H9 (cell line): ENCODE measurements at regions not wholly inside any gene's neighbourhood (a gene's known extent, or its start where the extent isn't known, plus 50 kb on each side); places are given as distances from the start of the nearest gene placed in this dataset.

Experiments used
- DNase-seq: peaks from one replicate; pipeline ENCODE4 v3.0.0-alpha.2; 2017
- H2AFZ ChIP-seq: one replicate; pipeline ENCODE4 v1.6.1; 2013; ENCODE audit warnings: mild to moderate bottlenecking, low read length, control low read depth, moderate library complexity
- H2AK5ac ChIP-seq: 2 replicates; pipeline ENCODE4 v1.6.1; 2013; ENCODE audit warnings: low read length, control low read depth, mixed read lengths; ENCODE audit not compliant: insufficient read length
- H2BK120ac ChIP-seq: one replicate; pipeline ENCODE4 v1.6.1; 2013; ENCODE audit warnings: low read depth, mild to moderate bottlenecking, low read length, control low read depth, inconsistent platforms; ENCODE audit not compliant: poor library complexity, severe bottlenecking
- H2BK12ac ChIP-seq: 2 replicates; pipeline ENCODE4 v1.6.1; 2013; ENCODE audit warnings: low read length, control low read depth, mixed read lengths, low read depth; ENCODE audit not compliant: insufficient read length
- H2BK15ac ChIP-seq: 2 replicates; pipeline ENCODE4 v1.6.1; 2013; ENCODE audit warnings: low read depth, low read length, control low read depth
- H2BK20ac ChIP-seq: one replicate; pipeline ENCODE4 v1.6.1; 2013; ENCODE audit warnings: low read depth, mild to moderate bottlenecking, low read length, control low read depth, inconsistent platforms; ENCODE audit not compliant: poor library complexity, severe bottlenecking
- H2BK5ac ChIP-seq: 2 replicates; pipeline ENCODE4 v1.6.1; 2013; ENCODE audit warnings: low read length, control low read depth, mixed read lengths; ENCODE audit not compliant: insufficient read length
- H3K14ac ChIP-seq: 2 replicates; pipeline ENCODE4 v1.6.1; 2013; ENCODE audit warnings: low read length, control low read depth; ENCODE audit not compliant: insufficient read depth
- H3K18ac ChIP-seq: 2 replicates; pipeline ENCODE4 v1.6.1; 2013; ENCODE audit warnings: low read depth, mild to moderate bottlenecking, mixed read lengths, low read length, control low read depth; ENCODE audit not compliant: insufficient read length
- H3K23ac ChIP-seq: 2 replicates; pipeline ENCODE4 v1.6.1; 2013; ENCODE audit warnings: low read length, control low read depth, mixed read lengths, low read depth; ENCODE audit not compliant: insufficient read length
- H3K23me2 ChIP-seq: 2 replicates; pipeline ENCODE4 v1.6.1; 2013; ENCODE audit warnings: low read depth, mild to moderate bottlenecking, mixed read lengths, low read length, control low read depth; ENCODE audit not compliant: insufficient read length, poor library complexity, severe bottlenecking
- H3K27ac ChIP-seq: 2 replicates; pipeline ENCODE4 v1.5.1; 2013; ENCODE audit warnings: low read length, control low read depth, mixed read lengths, low read depth; ENCODE audit not compliant: insufficient read length
- H3K27me3 ChIP-seq: 2 replicates; pipeline ENCODE4 v1.6.1; 2013; ENCODE audit warnings: low read length, control low read depth, inconsistent platforms; ENCODE audit not compliant: insufficient read depth
- H3K4ac ChIP-seq: 2 replicates; pipeline ENCODE4 v1.6.1; 2013; ENCODE audit warnings: low read depth, mild to moderate bottlenecking, control low read depth, inconsistent platforms, low read length, moderate library complexity
- H3K4me1 ChIP-seq: 2 replicates; pipeline ENCODE4 v1.6.1; 2013; ENCODE audit warnings: low read length, control low read depth, inconsistent platforms; ENCODE audit not compliant: insufficient read depth
- H3K4me2 ChIP-seq: 2 replicates; pipeline ENCODE4 v1.6.1; 2013; ENCODE audit warnings: low read length, control low read depth, mixed read lengths; ENCODE audit not compliant: insufficient read length, insufficient read depth
- H3K56ac ChIP-seq: 2 replicates; pipeline ENCODE4 v1.6.1; 2013; ENCODE audit warnings: low read depth, mild to moderate bottlenecking, mixed read lengths, low read length, control low read depth; ENCODE audit not compliant: insufficient read length
- H3K79me1 ChIP-seq: 2 replicates; pipeline ENCODE4 v1.6.1; 2013; ENCODE audit warnings: low read depth, mild to moderate bottlenecking, moderate library complexity, low read length, control low read depth, inconsistent platforms; ENCODE audit not compliant: insufficient read depth, poor library complexity, severe bottlenecking
- H3K79me2 ChIP-seq: 2 replicates; pipeline ENCODE4 v1.6.1; 2013; ENCODE audit warnings: low read length, control low read depth, inconsistent platforms; ENCODE audit not compliant: insufficient read depth
- H3K9ac ChIP-seq: 2 replicates; pipeline ENCODE4 v1.6.1; 2013; ENCODE audit warnings: low read length, control low read depth, mixed read lengths; ENCODE audit not compliant: insufficient read length; ENCODE audit errors: extremely low read depth
- H3K9me3 ChIP-seq: one replicate; pipeline ENCODE4 v1.6.1; 2013; ENCODE audit warnings: low read depth, low read length, inconsistent platforms; ENCODE audit not compliant: control insufficient read depth
- H3T11ph ChIP-seq: one replicate; pipeline ENCODE4 v1.6.1; 2013; ENCODE audit warnings: mild to moderate bottlenecking, low read length, control low read depth, inconsistent platforms
- H4K20me1 ChIP-seq: one replicate; pipeline ENCODE4 v1.6.1; 2013; ENCODE audit not compliant: control insufficient read depth, insufficient read length, insufficient read depth
- H4K5ac ChIP-seq: 2 replicates; pipeline ENCODE4 v1.6.1; 2013; ENCODE audit warnings: low read depth, mild to moderate bottlenecking, mixed read lengths, low read length, control low read depth; ENCODE audit not compliant: insufficient read length
- H4K8ac ChIP-seq: replicated peaks from 2 replicates; pipeline ENCODE4 v1.6.1; 2013; ENCODE audit warnings: low read length, control low read depth, mixed read lengths, low read depth; ENCODE audit not compliant: insufficient read length
- H4K91ac ChIP-seq: 2 replicates; pipeline ENCODE4 v1.6.1; 2013; ENCODE audit warnings: low read depth, mild to moderate bottlenecking, moderate library complexity, mixed read lengths, low read length, control low read depth; ENCODE audit not compliant: insufficient read length
- H3K27ac Mint-ChIP-seq, 3 experiments: 2 replicates in 2 of 3; 3 replicates in 1 of 3; pipeline ENCODE4 v1.8.0; 2020 to 2021; ENCODE audit warnings: mixed read lengths in 3 of 3, mild to moderate bottlenecking in 1 of 3, moderate library complexity in 1 of 3
- H3K27me3 Mint-ChIP-seq: 2 replicates; pipeline ENCODE4 v1.8.0; 2021; ENCODE audit warnings: low read depth, mild to moderate bottlenecking, moderate library complexity, mixed read lengths
- H3K36me3 Mint-ChIP-seq, 3 experiments: 2 replicates in 2 of 3; 3 replicates in 1 of 3; pipeline ENCODE4 v1.8.0; 2020 to 2021; ENCODE audit warnings: low read depth in 3 of 3, mixed read lengths in 3 of 3; ENCODE audit not compliant: insufficient read depth in 1 of 3
- H3K4me1 Mint-ChIP-seq, 2 experiments: 2 replicates each; pipeline ENCODE4 v1.8.0; 2020; ENCODE audit warnings: mixed read lengths in 2 of 2
- H3K4me3 Mint-ChIP-seq, 2 experiments: 2 replicates in 1 of 2; 3 replicates in 1 of 2; pipeline ENCODE4 v1.8.0; 2020 to 2021; ENCODE audit warnings: mild to moderate bottlenecking in 2 of 2, mixed read lengths in 2 of 2, moderate library complexity in 1 of 2
- H3K9me3 Mint-ChIP-seq, 2 experiments: 2 replicates in 1 of 2; 3 replicates in 1 of 2; pipeline ENCODE4 v1.8.0; 2020; ENCODE audit warnings: mild to moderate bottlenecking in 2 of 2, mixed read lengths in 2 of 2, moderate library complexity in 1 of 2
- CTCF ChIP-seq: fragments of 200-600 bp; sonication (generic); conservative IDR thresholded peaks from 3 replicates; pipeline ENCODE4 v1.8.0; 2021; ENCODE audit warnings: antibody characterized with exemption, mild to moderate bottlenecking
- WGBS: extraction: QIAGEN DNeasy Blood & Tissue Kit; methylation state at CpG from one replicate; pipeline ENCODE4 v1.1.7; 2013; ENCODE audit warnings: missing lambda C conversion rate, low lambda C conversion rate, mixed read lengths; ENCODE audit not compliant: insufficient read length; ENCODE audit errors: extremely low coverage; 5-methylcytosine and 5-hydroxymethylcytosine counted together

GRCh38 chr14:28577187-28577586 lies 189.4 kb upstream of the FOXG1 start:
- no peak overlapping the region for H3K56ac ChIP-seq
- no peaks in the 10 kb centered on the region for H3K79me1 ChIP-seq
- H3T11ph ChIP-seq: no peak overlapping the region
- H2BK15ac ChIP-seq: no peak overlapping the region
- no peaks in the 10 kb centered on the region for H3K27me3 ChIP-seq
- H4K8ac ChIP-seq: no peak overlapping the region
- no peak overlapping the region for H3K4me2 ChIP-seq
- no peak overlapping the region for H3K23ac ChIP-seq
- WGBS: no CpG with 5 or more reads among the region's 3 CpGs
- H3K27ac ChIP-seq: no peak overlapping the region
- H3K14ac ChIP-seq: no peak overlapping the region
- H3K4me1 Mint-ChIP-seq: no peaks in the 10 kb centered on the region
- H3K18ac ChIP-seq: no peak overlapping the region
- no peak for TF ChIP-seq CTCF
- no peak overlapping the region for H2AK5ac ChIP-seq
- H2BK20ac ChIP-seq: no peak overlapping the region
- H4K20me1 ChIP-seq: no peaks in the 10 kb centered on the region
- no peak overlapping the region for H3K4me3 Mint-ChIP-seq
- no peak overlapping the region for H4K5ac ChIP-seq
- H3K23me2 ChIP-seq: no peaks in the 10 kb centered on the region
- no peaks in the 10 kb centered on the region for H3K79me2 ChIP-seq
- no peak overlapping the region for H2BK5ac ChIP-seq
- H3K4ac ChIP-seq: no peak overlapping the region
- no peak overlapping the region for H3K9ac ChIP-seq
- no peak for DNase-seq
- H3K27me3 Mint-ChIP-seq: no peaks in the 10 kb centered on the region; the same call in 1 of the 2 replicates
- no peak overlapping the region for H4K91ac ChIP-seq
- no peaks in the 10 kb centered on the region for H3K9me3 ChIP-seq
- no peaks in the 10 kb centered on the region for H3K4me1 ChIP-seq
- H2AFZ ChIP-seq: no peak overlapping the region
- H3K27ac Mint-ChIP-seq: no peak overlapping the region
- no peak overlapping the region for H2BK120ac ChIP-seq
- peaks cover 0 to 20% (median 5%) of the 10 kb centered on the region in 3 experiments; a peak in 4 of 7 replicates for H3K36me3 Mint-ChIP-seq
- H3K9me3 Mint-ChIP-seq: peaks cover 14 to 21% of the 10 kb centered on the region in 2 experiments
- H2BK12ac ChIP-seq: no peak overlapping the region
